ENCODE measurements at regions not wholly inside any gene's neighbourhood (a gene's known extent, or its start where the extent isn't known, plus 50 kb on each side); places are given as distances from the start of the nearest gene placed in this dataset.

GRCh38 chr9:89775641-89776040 lies 170.8 kb downstream of the GADD45G start:
- no peak for DNase-seq

DNA sequence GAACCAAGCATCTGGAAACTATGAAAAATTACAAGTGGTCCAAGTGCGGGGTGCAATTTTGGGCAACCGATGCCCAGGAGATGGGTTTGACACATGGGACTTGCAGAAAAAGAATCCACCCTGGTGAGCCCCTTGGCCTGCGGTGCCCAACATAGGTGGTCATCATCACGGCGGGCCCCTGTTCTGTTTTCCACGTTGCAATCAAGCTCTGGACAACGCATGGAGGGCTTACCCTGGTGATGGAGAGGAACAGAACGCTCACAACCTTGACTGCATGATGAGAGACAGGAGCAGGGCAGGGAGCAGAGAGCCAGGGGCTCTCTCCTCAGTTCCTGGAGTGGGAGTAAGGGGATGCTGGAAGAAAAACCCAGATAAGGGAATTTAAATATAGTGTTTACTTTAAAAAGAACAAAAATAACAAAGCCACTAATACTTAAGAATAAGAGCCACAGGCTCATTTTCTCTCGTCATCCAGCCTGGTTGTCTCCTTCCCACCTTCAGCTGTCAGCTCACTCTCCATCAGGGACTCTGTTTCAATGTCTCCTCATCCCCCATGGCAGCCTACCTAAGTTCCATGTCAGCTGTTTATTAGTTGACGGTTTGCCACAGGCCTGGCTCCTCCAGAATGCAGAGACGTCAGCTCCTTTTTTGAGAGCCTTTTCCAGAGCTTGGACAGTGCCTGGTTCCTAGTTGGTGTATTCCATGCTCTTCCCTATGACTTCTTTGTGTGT lies 172.1 kb downstream of the GADD45G start:
- no peak for DNase-seq

DNA sequence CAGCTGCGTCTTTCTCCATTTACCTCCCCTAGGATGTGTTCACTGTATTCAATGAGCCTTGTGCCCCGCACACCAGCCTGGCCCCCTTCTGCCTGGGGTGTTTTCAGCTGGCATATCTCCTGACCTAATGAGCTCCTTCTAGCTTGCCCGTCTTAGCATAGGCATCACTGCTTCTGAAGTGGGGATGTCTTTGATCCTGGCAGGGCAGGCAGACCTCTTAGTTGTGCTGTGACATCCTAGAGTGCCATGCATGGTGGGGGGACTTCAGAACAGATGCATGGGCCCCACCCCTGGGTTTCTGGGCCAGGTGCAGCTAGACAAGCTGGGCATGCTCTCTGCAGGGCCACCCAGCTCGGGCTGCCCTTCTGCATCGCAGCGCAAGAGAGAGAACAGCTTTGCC lies 172.7 kb downstream of the GADD45G start:
- no peak for DNase-seq

DNA sequence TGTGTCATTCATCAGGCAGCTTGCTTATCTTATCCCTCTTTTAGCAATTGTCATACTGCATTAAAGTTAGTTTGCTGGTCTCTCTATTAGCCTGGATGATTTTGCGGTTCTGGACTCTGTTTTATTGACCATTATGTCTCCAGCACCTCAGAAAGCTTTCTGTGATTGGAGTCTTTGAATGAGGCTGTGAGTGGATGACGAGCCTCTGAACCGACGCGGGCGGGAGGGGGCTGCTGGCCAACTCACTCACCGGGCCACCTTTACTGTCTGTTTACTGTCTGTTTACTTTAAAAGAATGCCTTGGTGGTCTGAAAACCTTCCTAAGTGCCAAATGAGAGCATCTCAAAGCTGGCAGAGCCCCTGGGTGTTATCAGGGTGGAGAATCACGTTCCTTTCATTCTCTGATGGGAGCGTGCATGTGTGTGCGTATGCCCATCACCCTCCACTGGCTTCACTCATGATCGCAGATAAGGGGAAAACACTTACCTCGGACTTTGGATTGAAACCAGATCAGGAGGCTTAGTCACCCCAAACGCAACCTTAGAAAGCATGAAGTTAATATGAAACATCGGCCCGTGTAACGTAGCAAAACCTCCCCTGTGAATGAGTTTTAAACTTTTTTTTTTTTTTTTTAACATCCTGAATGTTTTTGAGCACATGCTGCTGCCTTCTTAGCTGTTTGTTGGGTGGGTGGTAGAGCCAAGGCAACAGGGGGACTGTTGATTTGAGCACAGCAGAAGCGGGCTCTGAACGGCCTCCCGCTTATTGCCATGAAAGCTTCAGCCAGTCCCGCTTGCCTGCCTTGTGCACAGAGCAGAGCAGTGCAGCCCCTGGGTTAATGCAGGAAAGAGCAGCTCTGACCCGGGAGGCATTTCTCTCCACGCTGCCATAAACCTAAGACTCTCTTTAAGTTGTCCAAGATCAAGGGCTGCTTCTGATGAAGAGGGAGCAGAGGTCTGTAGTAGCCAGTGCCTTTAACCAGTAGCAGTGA lies 173.6 kb downstream of the GADD45G start:
- DNase-seq, result no peak

DNA sequence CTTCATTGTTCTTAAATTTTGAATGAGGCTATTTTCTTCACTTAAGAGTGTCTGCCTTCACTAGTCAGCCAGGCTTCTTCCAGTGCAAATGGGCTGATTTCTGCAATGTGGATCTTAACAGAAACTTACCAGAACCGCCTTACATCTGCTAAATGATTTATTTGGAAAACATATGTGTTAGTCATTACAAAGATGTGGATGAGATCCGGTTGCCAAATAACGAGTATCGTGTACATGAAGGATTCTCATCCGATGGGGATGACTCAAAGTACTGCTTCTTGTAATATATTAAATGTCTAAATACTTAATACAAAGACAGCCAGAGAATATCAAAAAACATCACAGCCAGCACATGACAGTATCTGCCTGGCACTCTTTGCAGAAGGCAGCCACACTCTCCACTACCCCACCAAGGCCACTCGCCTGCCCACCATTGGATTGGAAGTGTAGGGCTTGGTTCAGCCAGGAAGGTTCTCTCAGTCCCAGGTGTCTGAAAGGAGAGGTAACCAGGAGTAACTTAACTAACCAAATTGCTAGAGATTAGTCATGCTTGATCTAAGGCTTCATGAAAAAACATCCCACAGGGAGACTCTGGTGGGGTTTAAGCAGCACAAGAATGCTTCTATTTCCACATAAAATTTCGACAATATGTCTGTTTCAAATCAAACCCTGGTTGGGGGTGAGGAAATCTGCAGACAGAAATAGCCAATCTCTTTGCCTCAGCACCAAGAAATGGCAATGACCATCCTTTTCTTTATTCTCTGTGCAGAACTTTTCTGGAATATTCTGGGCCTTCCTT lies 174.8 kb downstream of the GADD45G start:
- no peak for DNase-seq

GRCh38 chr9:89780959-89781358 lies 176.1 kb downstream of the GADD45G start:
- no peak for DNase-seq

DNA sequence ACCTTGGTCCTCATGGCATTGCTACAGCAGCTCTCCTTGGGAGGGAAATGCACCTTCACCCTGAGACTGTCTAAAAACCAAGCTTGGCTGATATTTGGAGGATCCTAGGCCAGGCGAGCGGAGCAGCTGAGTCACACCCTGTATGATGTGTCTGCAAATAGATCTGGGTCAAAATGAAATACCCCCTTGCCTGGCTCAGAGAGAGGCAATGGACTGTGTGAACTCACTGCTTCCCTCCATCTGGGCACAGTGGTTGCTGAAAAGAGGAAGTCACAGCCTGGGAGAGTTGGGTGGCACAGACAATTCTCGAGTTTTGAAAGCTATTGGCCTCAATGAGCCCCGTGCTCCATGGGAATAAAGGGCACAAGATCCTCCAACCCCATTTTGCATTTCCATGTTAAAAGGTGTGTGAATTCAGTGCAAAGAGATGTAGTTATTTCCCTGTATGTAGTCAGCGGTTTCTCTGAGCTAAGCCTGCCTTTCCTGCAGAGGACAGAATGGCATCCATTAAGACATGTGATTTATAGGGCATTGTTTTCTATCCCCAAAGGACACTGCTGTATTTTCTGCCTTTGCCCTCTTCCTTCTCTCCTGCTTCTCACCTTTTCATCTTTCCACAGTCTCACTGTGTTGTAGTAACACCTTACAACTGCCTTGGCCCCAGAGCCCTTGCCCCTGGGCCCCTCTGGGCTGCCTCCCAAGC lies 177.2 kb downstream of the GADD45G start:
- no peak for DNase-seq

DNA sequence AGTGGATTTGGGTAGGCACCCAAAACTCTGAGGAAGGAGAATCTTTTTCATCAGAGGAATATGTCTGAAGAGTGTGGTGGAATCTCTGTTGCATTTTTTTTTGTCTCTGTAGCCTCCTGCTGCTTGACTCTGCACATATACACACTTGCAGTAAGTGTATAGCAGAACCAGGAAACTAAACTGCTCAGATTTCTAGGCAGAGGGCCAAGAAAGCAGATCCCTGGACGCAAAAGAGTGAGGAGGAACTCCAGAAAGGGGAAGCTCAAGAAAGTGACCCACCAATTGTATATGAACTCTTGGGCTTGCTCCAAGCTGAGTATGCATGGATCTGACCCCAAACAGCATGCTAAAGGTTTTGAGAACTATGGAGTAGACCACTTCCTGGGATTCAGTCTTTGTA lies 181.8 kb downstream of the GADD45G start:
- no peak for DNase-seq

DNA sequence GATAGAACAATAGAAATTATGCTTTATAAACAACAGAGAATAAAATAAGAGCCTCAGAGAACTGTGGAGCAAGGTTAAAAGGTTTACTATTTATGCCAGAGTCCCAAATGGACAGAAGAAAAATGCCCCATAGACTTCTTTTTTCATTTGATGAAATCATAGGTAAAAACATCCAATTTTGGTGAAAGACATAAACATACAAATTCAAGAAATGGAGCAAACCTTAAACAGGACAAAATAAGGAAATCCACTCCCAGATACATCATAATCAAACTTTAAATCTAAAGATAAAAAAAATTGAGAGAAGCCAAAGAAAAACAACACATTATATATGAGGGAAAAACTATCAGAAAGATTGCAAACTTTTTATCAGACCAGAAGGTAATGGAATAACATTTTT lies 182.8 kb downstream of the GADD45G start:
- no peak for DNase-seq

GRCh38 chr9:89788434-89788833 lies 183.6 kb downstream of the GADD45G start:
- no peak for DNase-seq

- no peak for DNase-seq
Measured at GRCh38 chr9:89789922-89790510, 185.2 kb downstream of the GADD45G start.

- DNase-seq, result no peak
Measured at GRCh38 chr9:89790542-89791109, 185.8 kb downstream of the GADD45G start.

GRCh38 chr9:89791754-89792153 lies 186.9 kb downstream of the GADD45G start:
- DNase-seq, result peak in 1 of 2 experiments; percentile 14

DNA sequence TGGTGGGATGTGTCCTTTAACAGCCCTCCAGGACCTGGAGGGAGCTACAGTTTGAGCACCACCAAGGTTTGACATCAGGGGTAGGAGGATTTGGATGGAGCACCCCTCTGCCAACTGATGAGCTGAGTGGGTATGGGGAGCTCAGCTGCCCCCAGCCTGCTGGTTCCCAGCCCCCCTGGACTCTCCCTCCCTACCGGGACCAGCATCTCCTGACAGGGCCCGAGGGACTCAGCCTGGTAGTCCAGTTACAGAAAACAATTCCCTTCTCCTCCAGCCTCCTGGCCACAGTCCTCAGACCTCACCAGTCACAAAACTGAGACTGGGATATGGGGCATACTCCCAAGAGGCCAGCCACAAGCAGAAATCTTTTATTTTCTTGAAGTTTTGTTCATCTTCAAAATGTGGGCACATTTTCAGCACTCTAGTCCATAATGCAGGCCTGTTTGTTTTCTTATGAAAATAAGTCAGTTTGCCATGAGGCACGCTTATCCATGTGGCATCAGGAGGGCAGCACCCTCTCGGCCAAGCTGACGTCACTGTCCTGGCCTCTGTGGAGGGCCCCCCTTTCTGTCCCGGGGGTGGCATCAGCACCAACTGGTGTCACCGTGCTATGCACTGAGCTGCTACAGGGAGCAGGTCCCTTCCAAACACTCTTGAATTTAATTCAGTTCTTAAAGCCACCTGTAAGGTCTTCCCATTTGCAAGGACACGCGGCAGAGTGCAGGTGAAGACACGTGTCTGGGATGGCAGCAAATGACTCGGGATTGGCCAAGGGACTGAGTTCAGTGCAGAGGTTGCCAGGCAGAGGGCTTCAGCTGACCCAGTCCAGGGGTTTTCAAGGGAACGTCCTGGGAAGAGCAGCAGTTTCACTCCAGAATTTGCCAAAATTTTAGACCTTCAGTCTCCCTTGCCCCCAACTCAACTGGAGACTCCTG lies 187.6 kb downstream of the GADD45G start:
- peak in 1 of 2 experiments; percentile 29 for DNase-seq

- no peak for DNase-seq
Measured at GRCh38 chr9:89793124-89793495, 188.3 kb downstream of the GADD45G start.

DNA sequence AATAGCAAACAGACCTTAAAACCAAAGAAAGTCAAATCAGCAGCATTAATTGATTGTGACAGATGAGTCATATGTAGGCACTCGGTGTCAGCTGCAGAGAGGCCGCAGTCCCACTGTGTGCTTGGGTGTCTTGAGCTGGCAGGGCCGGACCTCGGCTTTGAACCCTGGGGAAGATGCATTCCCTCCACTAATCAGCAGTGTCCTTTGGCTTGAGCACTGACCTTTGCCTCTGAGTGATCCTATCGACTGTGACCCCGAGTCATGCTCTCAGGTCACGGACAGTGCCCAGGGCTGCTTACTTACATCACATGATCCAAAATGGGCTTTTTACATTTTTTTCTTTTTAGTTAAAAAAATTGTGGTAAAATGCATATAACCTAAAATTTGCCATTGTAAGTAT lies 188.7 kb downstream of the GADD45G start:
- DNase-seq, result no peak

DNA sequence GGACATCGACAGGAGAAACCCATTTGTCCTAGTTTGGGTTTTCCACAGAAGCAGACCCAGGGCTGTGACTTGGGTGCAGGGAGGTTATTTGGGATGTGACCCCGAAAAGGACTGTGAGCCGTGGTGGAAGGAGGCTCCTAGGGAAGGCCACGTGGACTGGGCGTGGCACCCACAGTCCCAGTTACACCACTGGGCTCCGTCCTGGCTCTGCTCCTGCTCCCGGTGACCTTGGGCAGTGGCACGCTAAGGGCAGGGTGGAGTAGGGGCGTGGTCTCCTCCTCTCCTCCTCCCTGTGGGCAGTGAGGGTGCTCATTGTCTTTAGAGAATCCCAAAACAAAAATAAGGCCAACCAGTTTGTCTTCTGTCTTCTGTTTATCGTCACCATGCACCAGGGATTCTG lies 190.1 kb downstream of the GADD45G start:
- no peak for DNase-seq

DNA sequence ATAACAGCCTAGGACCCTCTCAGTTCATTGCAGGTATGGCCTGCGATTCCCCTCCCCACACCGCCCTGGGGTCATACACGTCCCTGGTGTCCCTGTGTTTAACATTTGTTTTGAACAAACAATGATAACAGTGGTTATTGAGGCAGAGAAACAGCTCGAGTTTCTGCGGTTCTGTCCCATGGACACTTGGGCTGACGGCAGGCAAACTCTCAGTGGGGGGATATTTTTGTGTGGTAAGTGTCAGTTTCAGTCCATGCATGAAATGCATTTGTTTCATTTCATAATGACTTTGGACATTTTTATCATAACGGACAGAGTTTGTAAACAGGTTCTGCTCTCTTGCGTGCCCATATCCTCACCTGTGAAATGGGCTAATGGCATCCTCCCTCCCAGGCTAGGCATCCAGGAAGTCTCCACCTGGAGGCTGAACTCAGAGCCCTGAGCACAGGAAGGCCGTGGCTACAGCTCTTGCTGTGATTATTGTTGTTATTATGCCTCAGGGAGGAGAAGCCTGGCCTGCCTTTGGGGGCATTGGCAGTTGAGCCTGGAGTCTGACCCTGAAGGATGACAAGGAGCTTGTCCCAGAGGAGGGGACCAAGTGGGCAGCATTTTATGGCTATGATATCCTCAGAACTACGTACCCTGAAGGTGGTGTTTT lies 190.9 kb downstream of the GADD45G start:
- DNase-seq, result no peak

DNA sequence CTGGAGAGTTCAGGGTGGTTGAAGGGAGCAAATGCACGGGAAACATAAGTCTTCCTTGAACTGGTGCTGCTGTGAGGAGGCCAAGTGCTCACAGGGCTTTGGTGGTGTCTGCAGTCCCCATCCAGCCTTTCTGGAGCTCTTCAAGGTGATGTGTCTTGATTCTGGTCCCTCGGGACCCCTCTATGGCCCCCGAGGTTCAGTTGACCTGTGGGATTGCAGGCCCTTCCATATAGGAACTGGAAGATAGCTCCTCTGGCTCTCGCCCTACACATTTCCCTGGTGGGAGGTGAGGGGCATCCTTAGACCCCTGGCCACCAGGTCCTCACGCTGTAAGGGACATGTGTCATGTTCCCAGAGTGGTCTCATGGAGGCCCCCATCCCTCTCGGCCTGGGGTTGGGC lies 191.8 kb downstream of the GADD45G start:
- no peak for DNase-seq

GRCh38 chr9:89797255-89797654 lies 192.4 kb downstream of the GADD45G start:
- DNase-seq, result no peak
